ENCODE measurements at regions not wholly inside any gene's neighbourhood (a gene's known extent, or its start where the extent isn't known, plus 50 kb on each side); places are given as distances from the start of the nearest gene placed in this dataset.

DNA sequence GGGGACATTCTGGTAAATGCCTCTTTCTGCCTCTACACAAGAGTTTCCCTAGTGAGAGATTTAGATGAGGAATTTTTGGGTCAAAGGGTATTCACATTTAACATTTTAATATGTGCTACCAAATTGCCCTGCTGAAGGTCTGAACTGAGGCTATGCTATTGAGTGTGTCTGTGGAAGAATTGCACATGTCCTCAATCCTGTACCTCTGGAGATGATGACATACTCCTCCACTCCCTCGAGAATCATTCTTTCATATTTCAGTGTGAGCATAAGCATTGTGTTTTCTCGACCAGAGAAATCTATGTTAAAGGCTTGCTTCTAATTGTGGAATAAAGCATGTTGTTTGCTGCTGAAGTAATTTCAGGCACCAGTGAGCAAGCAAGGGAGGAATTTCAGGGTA lies 110.5 kb downstream of the TSN start:
- H2AFZ ChIP-seq (ENCODE audit: low read depth, low read length), result no peak overlapping the region
- H3K79me2 ChIP-seq (ENCODE audit: insufficient read depth, low read length), result no peaks in the 10 kb centered on the region
- peaks cover 3% of the 10 kb centered on the region for H3K4me1 ChIP-seq (ENCODE audit: insufficient read depth, low read length)
- Mint-ChIP-seq H3K27ac (ENCODE audit: unreplicated experiment) (no peak overlapping the region), H3K36me3 (ENCODE audit: low read depth, unreplicated experiment) (peaks cover 2% of the 10 kb centered on the region), H3K4me1 (ENCODE audit: low read depth, unreplicated experiment) (peaks cover 14% of the 10 kb centered on the region), H3K27me3 (ENCODE audit: low read depth, unreplicated experiment) (peaks cover 9% of the 10 kb centered on the region), H3K4me3 (ENCODE audit: unreplicated experiment) (no peak overlapping the region), H3K9me3 (ENCODE audit: unreplicated experiment) (peaks cover 2% of the 10 kb centered on the region)
- FAIRE-seq (no peak), DNase-seq (ENCODE audit: low read depth) (no peak)
- no peaks in the 10 kb centered on the region for H4K20me1 ChIP-seq (ENCODE audit: insufficient read depth, low read length)
- H3K27ac ChIP-seq (ENCODE audit: low read depth, low read length), result no peak overlapping the region
- no peaks in the 10 kb centered on the region for H3K36me3 ChIP-seq (ENCODE audit: insufficient read depth, low read length)
- TF ChIP-seq EZH2 (IDR thresholded peaks at IDR 0.05; ENCODE audit: insufficient read depth, low read length), result no peak
- TF ChIP-seq, protein P1, sequence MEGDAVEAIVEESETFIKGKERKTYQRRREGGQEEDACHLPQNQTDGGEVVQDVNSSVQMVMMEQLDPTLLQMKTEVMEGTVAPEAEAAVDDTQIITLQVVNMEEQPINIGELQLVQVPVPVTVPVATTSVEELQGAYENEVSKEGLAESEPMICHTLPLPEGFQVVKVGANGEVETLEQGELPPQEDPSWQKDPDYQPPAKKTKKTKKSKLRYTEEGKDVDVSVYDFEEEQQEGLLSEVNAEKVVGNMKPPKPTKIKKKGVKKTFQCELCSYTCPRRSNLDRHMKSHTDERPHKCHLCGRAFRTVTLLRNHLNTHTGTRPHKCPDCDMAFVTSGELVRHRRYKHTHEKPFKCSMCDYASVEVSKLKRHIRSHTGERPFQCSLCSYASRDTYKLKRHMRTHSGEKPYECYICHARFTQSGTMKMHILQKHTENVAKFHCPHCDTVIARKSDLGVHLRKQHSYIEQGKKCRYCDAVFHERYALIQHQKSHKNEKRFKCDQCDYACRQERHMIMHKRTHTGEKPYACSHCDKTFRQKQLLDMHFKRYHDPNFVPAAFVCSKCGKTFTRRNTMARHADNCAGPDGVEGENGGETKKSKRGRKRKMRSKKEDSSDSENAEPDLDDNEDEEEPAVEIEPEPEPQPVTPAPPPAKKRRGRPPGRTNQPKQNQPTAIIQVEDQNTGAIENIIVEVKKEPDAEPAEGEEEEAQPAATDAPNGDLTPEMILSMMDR (IDR thresholded peaks at IDR 0.05; ENCODE audit: insufficient read depth, low read depth, low read length), result no peak
- no peaks in the 10 kb centered on the region for H3K9me3 ChIP-seq (ENCODE audit: insufficient read depth, low read depth, low read length)
- no peak overlapping the region for H3K4me3 ChIP-seq (ENCODE audit: insufficient read depth, low read depth, low read length)
- peaks cover 8% of the 10 kb centered on the region for H3K27me3 ChIP-seq (ENCODE audit: insufficient read depth, low read length)
- no peak overlapping the region for H3K9ac ChIP-seq (ENCODE audit: low read length)
- H3K4me2 ChIP-seq (ENCODE audit: low read length), result no peak overlapping the region

DNA sequence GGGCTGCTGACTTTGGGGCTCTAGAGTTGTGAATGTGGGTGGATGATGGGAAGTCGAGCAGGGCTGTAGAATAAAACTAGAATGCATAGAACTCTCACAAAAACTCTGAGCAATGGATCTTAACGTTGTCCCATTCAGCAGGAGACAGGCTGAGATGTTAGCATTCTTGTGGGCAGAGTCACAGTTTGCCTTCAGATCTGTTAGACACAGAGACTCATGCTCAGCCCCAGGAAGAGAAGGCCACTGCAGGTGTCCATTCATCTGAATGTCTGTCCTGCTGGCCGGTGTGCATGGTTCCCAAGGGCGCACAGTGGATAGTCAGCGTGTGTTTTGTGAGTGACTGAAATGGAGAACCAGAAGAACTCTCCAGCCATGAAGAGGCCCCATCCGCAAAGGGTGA lies 111.3 kb downstream of the TSN start:
- TF ChIP-seq, protein P1 (IDR thresholded peaks at IDR 0.05; ENCODE audit: insufficient read depth, low read depth, low read length), result no peak
- no peak for TF ChIP-seq EZH2 (IDR thresholded peaks at IDR 0.05; ENCODE audit: insufficient read depth, low read length)
- DNase-seq (ENCODE audit: low read depth) (no peak), FAIRE-seq (no peak)
- Histone ChIP-seq H3K27ac (ENCODE audit: low read depth, low read length) (no peak overlapping the region), H4K20me1 (ENCODE audit: insufficient read depth, low read length) (no peaks in the 10 kb centered on the region), H3K9me3 (ENCODE audit: insufficient read depth, low read depth, low read length) (no peaks in the 10 kb centered on the region), H3K36me3 (ENCODE audit: insufficient read depth, low read length) (no peaks in the 10 kb centered on the region), H2AFZ (ENCODE audit: low read depth, low read length) (no peak overlapping the region), H3K9ac (ENCODE audit: low read length) (no peak overlapping the region), H3K4me3 (ENCODE audit: insufficient read depth, low read depth, low read length) (no peak overlapping the region), H3K27me3 (ENCODE audit: insufficient read depth, low read length) (peaks cover 8% of the 10 kb centered on the region), H3K4me2 (ENCODE audit: low read length) (no peak overlapping the region), H3K4me1 (ENCODE audit: insufficient read depth, low read length) (peaks cover 3% of the 10 kb centered on the region), H3K79me2 (ENCODE audit: insufficient read depth, low read length) (no peaks in the 10 kb centered on the region)
- H3K9me3 Mint-ChIP-seq (ENCODE audit: unreplicated experiment), result peaks cover 1% of the 10 kb centered on the region
- peaks cover 13% of the 10 kb centered on the region for H3K27me3 Mint-ChIP-seq (ENCODE audit: low read depth, unreplicated experiment)
- H3K27ac Mint-ChIP-seq (ENCODE audit: unreplicated experiment), result no peak overlapping the region
- H3K4me1 Mint-ChIP-seq (ENCODE audit: low read depth, unreplicated experiment), result peaks cover 11% of the 10 kb centered on the region
- peaks cover 3% of the 10 kb centered on the region for H3K36me3 Mint-ChIP-seq (ENCODE audit: low read depth, unreplicated experiment)
- no peak overlapping the region for H3K4me3 Mint-ChIP-seq (ENCODE audit: unreplicated experiment)

DNA sequence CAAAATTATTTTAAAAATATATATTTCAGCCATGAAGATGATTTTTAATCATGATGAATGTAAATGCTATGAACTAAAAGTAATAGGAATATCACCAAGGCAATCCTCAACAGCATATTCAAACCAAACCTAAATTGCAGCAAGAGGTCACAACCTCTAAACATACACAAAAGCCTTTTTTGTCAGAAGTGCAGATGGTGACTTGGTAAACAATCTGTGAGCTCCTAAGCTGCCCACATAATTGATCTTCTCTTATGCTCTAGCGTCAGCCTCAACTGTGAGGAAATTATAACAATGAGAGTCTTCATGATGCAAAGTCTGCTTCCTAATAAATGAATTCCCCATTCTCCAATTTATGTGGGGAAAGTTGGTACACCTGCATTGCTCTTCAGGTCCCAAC lies 113.2 kb downstream of the TSN start:
- no peak overlapping the region for H3K4me3 Mint-ChIP-seq (ENCODE audit: unreplicated experiment)
- H3K79me2 ChIP-seq (ENCODE audit: insufficient read depth, low read length), result no peaks in the 10 kb centered on the region
- peaks cover 3% of the 10 kb centered on the region for H3K4me1 ChIP-seq (ENCODE audit: insufficient read depth, low read length)
- H3K27me3 ChIP-seq (ENCODE audit: insufficient read depth, low read length), result peaks cover 8% of the 10 kb centered on the region
- peaks cover 16% of the 10 kb centered on the region for H3K4me1 Mint-ChIP-seq (ENCODE audit: low read depth, unreplicated experiment)
- no peak overlapping the region for H3K4me2 ChIP-seq (ENCODE audit: low read length)
- peaks cover 2% of the 10 kb centered on the region for H3K9me3 Mint-ChIP-seq (ENCODE audit: unreplicated experiment)
- H3K27me3 Mint-ChIP-seq (ENCODE audit: low read depth, unreplicated experiment), result peaks cover 13% of the 10 kb centered on the region
- H3K9me3 ChIP-seq (ENCODE audit: insufficient read depth, low read depth, low read length), result no peaks in the 10 kb centered on the region
- H3K27ac ChIP-seq (ENCODE audit: low read depth, low read length), result no peak overlapping the region
- no peaks in the 10 kb centered on the region for H4K20me1 ChIP-seq (ENCODE audit: insufficient read depth, low read length)
- no peak overlapping the region for H3K4me3 ChIP-seq (ENCODE audit: insufficient read depth, low read depth, low read length)
- no peak overlapping the region for H2AFZ ChIP-seq (ENCODE audit: low read depth, low read length)
- H3K36me3 ChIP-seq (ENCODE audit: insufficient read depth, low read length), result no peaks in the 10 kb centered on the region
- peaks cover 3% of the 10 kb centered on the region for H3K36me3 Mint-ChIP-seq (ENCODE audit: low read depth, unreplicated experiment)
- no peak for DNase-seq (ENCODE audit: low read depth)
- H3K27ac Mint-ChIP-seq (ENCODE audit: unreplicated experiment), result no peak overlapping the region
- TF ChIP-seq, protein P1 (IDR thresholded peaks at IDR 0.05; ENCODE audit: insufficient read depth, low read depth, low read length), result no peak
- no peak for TF ChIP-seq EZH2 (IDR thresholded peaks at IDR 0.05; ENCODE audit: insufficient read depth, low read length)
- FAIRE-seq, result no peak
- H3K9ac ChIP-seq (ENCODE audit: low read length), result no peak overlapping the region
